ENCODE measurements at regions not wholly inside any gene's neighbourhood (a gene's known extent, or its start where the extent isn't known, plus 50 kb on each side); places are given as distances from the start of the nearest gene placed in this dataset.
"Not testable (repeated sequence)": the region's sequence is repeated elsewhere in the genome, so short reads cannot be mapped to it uniquely, and the experiment has no call there.

DNA sequence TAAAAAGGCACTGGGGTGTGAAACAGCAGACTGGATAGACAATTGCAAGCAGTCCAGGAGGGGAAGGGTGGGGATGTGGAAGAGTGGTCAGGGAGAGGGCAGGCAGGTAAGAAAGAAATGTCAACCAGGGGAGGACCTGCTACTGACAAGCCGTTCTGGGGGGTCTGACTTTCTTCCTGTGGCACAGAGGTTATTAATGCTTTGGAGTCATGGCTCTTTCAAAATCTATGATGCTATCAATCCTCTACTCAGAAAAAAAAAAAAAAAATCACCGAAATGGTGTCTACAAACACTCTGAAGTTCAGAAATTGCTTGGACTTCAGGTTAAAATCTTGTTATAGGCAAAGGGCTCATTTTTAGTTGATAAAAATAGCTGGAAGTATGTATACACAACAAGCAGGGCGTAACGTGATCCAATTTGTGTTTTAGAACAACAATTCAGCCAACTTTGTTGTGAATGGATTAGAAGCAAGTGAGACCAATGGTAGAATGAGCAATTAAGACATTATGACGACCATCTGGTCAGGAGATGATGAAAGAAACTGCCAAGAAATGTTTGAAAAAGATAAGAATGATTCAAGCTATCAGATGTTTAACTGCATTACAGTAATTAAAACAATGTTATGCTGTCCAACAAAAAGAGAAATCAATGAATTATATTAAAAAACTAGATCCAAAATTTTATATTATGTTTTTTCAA is 255.2 kb downstream of the DEPDC1B start:
- no peak for ATAC-seq
- no peak for DNase-seq

DNA sequence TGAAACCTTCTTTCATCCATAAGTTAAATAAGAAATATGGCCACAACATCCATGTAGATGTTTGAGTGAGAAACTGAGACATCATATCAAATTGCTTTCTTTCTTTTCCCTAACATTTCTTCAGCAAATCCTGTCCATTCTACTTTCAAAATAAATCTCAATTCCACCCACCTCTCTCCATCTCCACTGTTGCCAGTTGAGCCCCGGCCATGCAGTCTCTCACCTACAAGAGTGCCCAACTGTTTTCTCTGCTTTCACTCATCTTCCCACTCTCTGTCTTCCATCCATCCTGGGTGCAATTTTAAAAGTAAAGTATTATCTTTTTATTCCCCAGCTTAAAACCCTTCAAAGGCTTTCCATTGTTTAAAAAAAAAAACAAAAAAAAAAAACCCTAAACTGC is 260.4 kb downstream of the DEPDC1B start:
- no peak for DNase-seq
- no peak for ATAC-seq

DNA sequence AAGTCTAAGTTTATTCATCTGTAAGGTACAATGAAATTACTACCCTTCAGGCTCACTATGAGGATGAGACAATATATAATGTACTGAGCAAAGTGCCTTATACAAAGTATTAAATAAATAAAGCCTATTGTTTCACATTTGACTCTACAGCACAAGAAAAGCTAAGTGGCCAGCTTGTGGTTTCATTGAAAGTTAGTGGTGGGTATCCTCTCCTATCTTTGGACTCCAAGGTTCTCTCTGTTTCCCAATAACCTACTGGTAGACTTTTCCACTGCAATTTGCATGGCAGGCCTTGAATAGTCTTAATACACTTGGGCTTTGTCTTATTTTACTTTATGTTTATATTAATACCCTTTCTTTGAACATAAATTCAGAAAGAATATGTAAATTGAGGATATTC is 262.7 kb downstream of the DEPDC1B start:
- ATAC-seq (no peak), DNase-seq (no peak)

- ATAC-seq (no peak), DNase-seq (no peak)
These were observed 263.4 kb downstream of the DEPDC1B start for GRCh38 chr5:60436518-60436917.

DNA sequence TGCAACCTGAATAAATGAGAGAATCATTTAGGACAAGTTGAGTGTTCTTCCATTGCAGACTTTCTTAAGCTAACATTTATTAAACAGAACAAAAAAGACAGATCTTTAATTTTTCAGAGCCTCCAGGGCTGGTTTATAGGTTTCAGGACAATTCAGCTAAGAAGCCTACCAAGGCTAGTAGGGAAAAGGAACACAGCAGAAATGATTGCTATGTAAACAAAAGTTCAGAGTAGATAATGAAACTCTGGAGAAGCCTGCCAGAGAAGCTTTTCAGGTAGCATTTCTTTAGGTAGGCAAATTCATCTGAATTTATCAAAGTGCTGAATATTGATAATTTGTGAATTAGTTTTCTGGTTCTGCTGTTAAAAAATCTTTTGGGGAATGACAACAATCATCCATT is 264.2 kb downstream of the DEPDC1B start:
- no peak for DNase-seq
- ATAC-seq: no peak

DNA sequence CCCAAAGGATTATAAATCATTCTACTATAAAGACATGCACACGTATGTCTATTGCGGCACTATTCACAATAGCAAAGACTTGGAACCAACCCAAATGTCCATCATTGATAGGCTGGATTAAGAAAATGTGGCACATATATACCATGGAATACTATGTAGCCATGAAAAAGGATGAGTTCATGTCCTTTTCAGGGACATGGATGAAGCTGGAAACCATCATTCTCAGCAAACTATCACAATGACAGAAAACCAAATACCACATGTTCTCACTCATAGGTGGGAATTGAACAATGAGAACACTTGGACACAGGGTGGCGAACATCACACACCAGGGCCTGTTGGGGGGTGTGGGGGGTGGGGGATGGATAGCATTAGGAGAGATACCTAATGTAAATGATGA is 273.8 kb downstream of the DEPDC1B start:
- not testable (repeated sequence) for DNase-seq, ATAC-seq

DNA sequence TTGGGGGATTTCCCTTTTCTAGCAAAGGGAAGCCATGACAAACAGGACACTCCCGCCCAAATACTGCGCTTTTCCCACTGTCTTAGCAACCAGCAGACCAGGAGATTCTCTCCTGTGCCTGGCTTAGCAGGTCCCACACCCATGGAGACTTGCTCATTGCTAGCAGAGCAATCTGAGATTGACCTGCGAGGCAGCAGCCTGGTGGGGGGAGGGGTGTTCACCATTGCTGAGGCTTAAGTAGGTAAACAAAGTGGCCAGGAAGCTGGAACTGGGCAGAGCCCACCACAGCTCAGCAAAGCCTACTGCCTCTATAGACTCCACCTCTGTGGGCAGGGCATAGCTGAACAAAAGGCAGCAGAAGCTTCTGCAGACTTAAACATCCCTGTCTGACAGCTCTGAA is 279.2 kb downstream of the DEPDC1B start:
- not testable (repeated sequence) for ATAC-seq, DNase-seq

DNA sequence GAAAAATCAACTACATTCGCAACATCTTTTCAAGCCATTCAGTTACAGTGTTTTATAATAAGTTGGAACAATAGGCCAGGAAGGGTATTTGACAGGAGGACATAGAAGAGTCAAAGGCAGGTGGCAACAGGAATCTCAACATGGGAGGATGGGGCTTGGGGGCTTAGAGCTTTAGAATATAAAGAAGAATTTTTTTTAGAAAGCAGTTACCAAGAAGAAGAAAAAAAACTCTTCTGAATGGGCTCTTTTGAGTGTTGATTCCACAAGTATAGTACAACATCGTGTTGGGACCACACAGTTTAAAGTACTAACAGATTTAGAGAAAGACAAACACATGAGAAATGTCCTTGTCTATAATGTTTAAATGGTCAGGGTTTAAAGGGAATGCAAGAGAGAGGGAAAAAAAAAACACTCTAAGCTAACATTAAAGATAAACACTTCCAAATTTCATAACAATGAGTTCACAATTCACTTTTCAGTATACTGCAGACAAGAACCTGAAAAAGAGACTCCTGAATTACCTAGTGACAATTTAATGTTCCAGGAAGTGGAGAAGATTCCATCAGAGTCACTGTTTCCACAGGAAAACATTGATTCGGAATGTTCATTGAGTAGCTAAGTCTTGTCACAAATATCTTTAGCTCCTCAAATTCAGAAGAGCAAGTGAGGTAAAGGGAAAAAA is 282.3 kb downstream of the DEPDC1B start:
- ATAC-seq (no peak), DNase-seq (no peak)

DNA sequence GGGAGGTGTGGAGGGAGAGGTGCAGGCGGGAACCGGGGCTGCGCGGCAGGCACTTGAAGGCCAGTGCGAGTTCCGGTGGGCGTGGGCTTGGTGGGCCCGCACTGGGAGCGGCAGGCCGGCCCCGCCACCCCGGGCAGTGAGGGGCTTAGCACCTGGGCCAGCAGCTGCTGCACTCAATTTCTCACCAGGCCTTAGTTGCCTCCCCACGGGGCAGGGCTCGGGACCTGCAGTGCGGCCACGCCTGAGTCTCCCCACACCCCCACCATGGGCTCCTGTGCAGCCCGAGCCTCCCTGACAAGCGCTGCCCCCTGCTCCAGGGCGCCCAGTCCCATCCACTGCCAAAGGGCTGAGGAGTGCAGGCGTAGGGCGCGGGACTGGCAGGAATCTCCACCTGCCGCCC is 284.5 kb downstream of the DEPDC1B start:
- ATAC-seq: no peak
- DNase-seq: no peak

GRCh38 chr5:60410427-60410826 is 289.5 kb downstream of the DEPDC1B start:
- DNase-seq (no peak), ATAC-seq (no peak)

GRCh38 chr5:60404171-60404570 is 295.8 kb downstream of the DEPDC1B start:
- ATAC-seq: no peak
- no peak for DNase-seq

- ATAC-seq (no peak), DNase-seq (no peak)
These were observed 296.5 kb downstream of the DEPDC1B start for GRCh38 chr5:60403343-60404006.

DNA sequence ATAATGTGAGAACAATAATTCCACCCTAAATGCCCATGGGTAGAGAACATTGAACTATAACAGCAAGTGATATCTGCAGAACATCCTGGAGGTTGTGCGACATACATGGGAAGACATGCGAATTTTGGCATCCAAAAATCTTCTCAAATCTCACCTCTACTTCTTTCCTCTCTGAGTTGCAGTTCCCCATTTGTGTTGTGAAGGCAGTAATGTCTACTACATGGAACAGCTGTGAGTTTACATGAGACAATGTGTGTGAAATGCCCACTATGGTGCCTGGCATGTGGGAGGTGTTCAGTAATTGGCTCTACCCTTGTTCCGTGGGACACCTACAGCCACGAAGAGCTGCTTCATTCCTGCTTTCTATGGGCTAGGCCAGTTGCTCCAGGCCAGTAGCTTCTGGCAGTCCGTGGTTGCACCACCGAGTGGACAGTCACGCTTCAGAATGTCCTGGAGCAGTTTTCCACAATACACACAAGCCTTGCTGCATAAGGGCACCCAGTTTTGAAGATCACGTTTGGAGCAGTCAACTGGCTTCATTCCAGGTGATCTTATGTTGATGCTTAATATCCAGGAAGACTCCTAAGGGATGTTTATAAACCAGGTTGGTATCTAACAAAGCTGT is 297.7 kb downstream of the DEPDC1B start:
- no peak for DNase-seq
- ATAC-seq: no peak

DNA sequence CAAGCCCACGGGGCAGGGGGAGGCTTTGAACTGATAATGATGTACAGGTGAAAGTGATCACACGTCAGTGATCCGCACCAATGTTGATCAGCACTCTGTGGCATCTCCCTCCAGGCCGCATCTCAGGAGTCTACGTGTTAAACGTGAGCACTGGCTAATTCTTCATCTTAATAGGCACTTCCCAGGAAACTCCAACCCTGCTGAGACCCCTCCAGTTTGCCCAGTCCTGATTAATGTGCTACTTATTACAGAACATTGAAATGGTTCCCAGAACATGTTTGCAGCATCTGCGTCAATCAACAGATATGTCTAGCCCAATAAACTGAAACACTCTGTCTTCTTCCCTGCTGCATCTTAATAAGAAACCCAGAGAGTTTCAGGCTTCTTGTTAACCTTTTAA is 298.4 kb downstream of the DEPDC1B start:
- ATAC-seq (no peak), DNase-seq (no peak)

GRCh38 chr5:60399507-60399906 is 300.5 kb downstream of the DEPDC1B start:
- DNase-seq (no peak), ATAC-seq (no peak)

DNA sequence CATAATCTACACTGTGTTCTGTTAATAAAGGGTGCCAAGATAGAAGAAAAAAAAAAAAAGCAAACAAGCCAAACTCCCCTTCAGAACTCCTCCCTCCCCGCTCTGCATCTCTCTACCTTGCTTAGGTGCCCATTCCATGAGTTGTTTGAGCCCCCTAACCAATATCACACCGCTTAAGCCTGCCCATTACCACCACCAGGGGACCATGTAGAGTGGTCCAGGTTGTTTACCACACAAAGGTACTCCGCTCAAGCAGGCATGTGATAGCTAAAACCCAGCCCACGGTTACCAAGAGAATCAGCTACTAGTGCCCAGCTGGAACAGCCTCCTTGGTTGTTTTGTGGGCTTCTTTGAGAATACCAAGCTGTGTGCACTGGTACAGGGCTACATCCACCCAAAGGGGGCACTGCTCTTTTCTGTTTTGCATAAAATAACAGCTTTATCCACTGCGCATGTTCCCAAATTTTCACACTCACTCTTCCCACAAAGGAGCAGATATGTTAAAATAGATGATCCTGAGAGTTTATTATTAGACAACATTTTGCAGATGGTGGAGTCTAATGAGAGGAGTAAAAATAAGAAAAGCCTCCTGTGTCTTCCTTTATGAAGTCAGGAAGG is 304.1 kb downstream of the DEPDC1B start:
- DNase-seq: no peak
- no peak for ATAC-seq

DNA sequence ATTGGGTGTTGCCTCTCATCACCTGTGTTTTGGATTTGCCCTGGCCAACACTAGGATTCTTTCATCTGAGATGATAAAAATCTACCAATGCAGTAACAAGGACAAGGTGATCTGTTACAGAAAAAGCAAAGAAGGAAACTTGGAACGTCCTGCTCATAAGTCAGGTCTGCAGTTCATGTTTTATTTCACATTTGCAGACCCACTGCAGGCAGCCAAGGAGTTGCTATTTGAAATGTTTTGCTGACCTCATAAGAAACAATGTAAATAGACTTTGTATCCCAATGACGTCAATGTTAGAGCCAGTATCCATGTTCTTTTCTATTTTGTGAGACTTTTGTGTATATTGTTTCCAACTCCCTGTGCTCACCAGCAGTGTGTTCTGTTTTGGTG is 312.9 kb downstream of the DEPDC1B start:
- DNase-seq: no peak

GRCh38 chr5:60386436-60387050 is 313.4 kb downstream of the DEPDC1B start:
- no peak for DNase-seq

More for the DNA sequence above, 312.9 kb downstream of the DEPDC1B start:
- no peak for ATAC-seq

GRCh38 chr5:60382716-60383115 is 317.2 kb downstream of the DEPDC1B start:
- DNase-seq (no peak), ATAC-seq (no peak)

More at GRCh38 chr5:60386436-60387050, 313.4 kb downstream of the DEPDC1B start:
- ATAC-seq: no peak

DNA sequence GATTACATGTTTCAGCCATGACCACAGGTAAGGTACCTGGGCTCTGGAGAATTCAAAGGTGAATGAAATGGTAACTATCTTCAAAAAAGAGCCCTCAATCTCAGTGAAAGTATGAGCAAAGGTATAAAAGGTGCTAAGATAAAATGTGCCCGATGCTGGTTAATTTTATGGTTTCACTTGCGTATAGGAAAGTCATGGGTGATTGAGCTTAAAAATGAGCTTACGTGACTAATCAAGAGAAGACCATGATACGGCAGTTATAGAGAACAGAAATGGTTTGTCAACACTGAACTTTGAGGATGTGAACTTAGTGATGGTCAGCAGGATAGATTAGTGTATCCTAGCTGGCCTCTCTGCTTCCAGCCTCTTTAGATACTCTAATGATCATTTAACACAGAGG is 320.1 kb downstream of the DEPDC1B start:
- ATAC-seq: no peak

GRCh38 chr5:60377826-60378225 is 322.1 kb downstream of the DEPDC1B start:
- ATAC-seq (no peak), DNase-seq (no peak)

More for the DNA sequence above, 320.1 kb downstream of the DEPDC1B start:
- no peak for DNase-seq

- ATAC-seq (no peak), DNase-seq (no peak)
These were observed 323.1 kb downstream of the DEPDC1B start for GRCh38 chr5:60376860-60377259.

All from stimulated activated naive CD8-positive, alpha-beta T cell treated with anti-CD3 and anti-CD28 coated beads, Interleukin-15, Interleukin-2, amounts not matched to agents 100 U/mL and 50 U/mL, for 24 hours (primary cell).